GM18858 (cell line): ENCODE measurements at regions not wholly inside any gene's neighbourhood (a gene's known extent, or its start where the extent isn't known, plus 50 kb on each side); places are given as distances from the start of the nearest gene placed in this dataset.

ENCODE experiments used
- ATAC-seq: cut with Tn5 transposase; IDR thresholded peaks from one replicate; pipeline ENCODE4 v1.9.1; 2021; ENCODE audit not compliant: unreplicated experiment

- no peak for ATAC-seq
Observed at GRCh38 chr1:25039229-25039628, 109.2 kb upstream of the RUNX3 start.

DNA sequence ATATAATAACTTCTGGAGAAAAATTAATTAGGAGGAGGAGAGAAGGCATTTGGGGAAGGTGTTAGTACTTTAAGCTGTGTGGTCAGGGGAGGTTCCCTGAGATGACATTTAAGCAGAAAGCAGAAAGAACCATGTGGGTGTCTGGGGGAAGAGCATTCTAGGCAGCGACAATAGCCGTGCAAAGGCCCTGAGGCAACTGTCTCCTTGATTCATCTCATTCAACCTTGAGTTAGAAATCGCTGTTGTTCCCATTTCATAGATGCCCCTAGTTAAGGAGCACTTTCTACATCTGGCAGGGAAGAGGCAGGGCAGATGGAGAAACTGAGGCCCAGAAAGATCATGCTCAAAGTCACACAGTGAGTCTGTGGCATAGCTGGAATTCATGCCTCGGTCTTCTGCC is 108.6 kb upstream of the RUNX3 start:
- ATAC-seq, result no peak

GRCh38 chr1:25037174-25038074 is 107.3 kb upstream of the RUNX3 start:
- ATAC-seq, result no peak

DNA sequence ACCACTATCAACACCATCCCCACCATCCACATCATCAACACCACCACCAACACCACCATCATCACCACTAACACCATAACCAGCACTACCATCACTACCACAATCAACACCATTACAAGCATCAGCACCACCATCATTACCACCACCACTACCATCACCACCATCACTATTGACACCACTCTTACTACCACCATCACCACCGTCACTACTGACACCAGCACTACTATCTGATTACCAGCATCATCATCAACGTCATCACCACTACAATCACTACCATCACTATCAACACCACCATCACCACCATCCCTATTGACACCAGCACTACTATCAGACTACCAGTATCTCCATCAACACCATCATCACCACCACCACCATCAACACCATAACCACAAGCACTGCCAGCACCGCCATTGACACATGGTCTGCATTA is 106.1 kb upstream of the RUNX3 start:
- no peak for ATAC-seq

DNA sequence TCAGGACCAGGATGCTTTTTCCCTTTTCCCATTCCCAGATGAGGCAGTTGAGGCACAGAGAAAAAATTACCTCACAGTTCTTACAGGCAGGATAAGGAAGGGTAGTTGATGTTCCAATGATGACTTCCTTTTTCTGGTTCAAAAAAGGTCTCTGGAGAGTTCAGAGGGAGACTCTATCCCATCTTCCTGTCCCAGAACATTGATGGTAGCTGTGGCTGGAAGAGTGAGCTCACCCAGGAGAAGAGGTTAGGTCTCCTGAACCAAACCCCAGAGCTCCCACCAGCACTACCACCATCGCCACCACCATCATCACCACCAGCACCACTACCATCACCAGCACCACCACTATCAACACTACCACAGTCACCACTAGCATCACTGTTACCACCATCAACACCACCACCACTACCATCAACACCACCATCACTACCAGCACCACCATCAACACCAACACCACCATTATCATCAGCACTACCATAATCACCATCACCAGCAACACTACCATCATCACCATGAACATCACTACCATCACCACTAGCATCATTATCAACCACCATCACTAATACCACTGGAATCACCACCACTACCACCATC is 105.5 kb upstream of the RUNX3 start:
- ATAC-seq, result no peak

GRCh38 chr1:25034736-25035522 is 104.9 kb upstream of the RUNX3 start:
- no peak for ATAC-seq

- no peak for ATAC-seq
Observed at GRCh38 chr1:25033828-25034705, 104.0 kb upstream of the RUNX3 start.

DNA sequence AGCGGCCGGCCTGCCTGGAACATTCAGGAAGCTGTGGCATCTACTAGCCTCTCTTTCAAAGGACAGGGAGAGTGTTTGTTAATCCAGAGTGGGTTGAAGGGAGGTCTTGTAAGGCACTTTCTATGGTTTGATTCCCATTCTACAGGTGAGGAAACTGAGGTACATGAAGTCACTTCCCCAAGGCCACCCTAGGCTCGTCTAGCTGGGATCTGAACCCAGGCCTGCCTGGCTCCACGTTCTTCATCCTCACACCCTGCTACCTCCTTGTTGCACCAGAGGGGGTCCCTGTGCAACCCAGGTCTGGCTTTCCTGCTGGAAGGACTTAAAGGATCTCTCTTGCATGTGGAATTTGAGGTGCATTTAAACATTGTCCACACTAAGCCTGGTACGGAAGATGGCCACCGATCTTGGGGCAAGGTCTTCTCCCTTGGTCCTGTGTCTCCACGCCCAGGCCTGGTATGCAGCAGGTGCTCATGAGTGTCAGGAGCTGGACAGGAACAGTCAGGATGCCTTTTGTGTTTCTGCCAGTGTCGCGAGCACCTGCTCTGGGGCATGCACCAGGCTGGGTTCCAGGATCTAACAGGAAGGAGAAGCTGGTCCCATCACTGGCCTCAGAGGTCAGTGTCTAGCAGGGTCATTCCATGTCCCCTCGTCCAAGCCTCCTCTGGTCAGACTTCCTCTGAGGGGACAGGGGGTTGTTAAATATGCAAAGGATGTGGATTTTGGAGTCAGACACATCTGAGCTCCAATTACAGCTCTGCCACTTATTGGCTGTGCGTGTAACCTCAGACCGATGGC is 103.2 kb upstream of the RUNX3 start:
- ATAC-seq, result no peak

GRCh38 chr1:25031966-25032667 is 102.0 kb upstream of the RUNX3 start:
- ATAC-seq, result no peak

DNA sequence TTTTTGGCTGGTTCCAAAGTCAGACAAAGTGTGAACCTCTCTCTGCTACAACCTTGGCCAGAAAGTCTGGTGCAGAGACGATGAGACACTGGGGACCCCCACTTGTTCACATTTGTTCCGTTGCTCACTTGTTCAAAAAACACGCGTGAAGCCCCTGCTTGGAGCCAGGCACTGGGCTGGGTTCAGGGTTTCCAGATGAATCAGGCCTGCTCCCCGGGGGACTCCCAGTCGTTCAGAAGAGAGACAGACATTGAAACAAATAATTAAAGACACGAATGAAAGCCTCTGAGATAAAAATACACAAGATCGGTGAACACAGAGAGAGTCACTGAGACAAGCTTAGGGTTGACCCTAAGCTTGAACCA is 101.5 kb upstream of the RUNX3 start:
- ATAC-seq, result no peak

GRCh38 chr1:25030674-25031589 is 100.9 kb upstream of the RUNX3 start:
- ATAC-seq, result peak; percentile 41

GRCh38 chr1:25030012-25030411 is 99.9 kb upstream of the RUNX3 start:
- ATAC-seq, result no peak

DNA sequence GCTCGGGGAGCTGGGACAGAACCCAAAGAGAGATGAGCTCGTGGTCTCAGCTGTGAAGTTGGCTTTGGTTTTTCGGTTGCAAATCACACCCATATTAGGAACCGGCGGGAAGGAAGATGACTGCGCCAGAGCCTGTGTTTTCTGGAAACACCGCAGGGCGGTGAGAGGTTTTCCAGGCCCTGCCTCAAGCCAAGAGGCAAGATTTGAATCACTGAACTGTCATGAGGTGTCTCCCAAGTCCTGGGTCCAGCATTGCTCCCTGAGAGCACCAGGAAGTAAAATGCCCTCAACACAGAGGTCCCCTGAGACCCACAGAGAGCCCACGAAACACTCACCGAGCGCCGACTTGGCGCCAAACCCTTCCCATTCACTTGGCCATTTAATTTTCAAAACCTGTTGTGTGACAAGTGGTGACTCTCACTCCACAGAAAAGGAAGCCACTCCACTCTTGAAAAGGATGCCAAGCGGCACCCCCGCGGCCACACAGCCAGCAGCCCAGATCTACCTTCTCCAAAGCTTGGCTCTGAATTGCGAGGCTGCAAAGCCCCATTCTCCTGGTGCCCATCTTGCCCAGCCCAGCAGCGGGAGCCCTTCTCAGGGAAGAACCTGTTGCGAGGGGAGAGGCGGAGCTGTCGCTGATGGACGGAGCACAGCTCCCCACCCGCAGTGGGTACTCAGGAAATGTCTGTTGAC is 99.0 kb upstream of the RUNX3 start:
- ATAC-seq, result no peak

DNA sequence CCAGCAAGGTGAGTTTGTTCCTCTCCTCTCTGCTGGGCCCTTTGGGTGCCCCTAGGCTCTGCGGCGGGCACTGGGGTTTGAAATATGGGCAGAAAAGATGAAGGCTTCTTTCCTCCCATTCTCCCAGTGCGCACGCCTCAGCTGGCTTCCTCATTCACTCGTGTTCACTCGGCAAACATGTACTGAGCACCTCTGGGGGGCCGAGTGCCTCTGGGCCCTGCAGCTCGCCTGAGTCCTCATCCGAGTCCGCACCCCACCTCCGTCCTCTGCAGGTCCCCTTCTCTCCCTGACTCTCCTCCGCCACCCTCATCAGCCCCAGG is 98.5 kb upstream of the RUNX3 start:
- no peak for ATAC-seq

- no peak for ATAC-seq
Observed at GRCh38 chr1:25027822-25028586, 97.9 kb upstream of the RUNX3 start.

DNA sequence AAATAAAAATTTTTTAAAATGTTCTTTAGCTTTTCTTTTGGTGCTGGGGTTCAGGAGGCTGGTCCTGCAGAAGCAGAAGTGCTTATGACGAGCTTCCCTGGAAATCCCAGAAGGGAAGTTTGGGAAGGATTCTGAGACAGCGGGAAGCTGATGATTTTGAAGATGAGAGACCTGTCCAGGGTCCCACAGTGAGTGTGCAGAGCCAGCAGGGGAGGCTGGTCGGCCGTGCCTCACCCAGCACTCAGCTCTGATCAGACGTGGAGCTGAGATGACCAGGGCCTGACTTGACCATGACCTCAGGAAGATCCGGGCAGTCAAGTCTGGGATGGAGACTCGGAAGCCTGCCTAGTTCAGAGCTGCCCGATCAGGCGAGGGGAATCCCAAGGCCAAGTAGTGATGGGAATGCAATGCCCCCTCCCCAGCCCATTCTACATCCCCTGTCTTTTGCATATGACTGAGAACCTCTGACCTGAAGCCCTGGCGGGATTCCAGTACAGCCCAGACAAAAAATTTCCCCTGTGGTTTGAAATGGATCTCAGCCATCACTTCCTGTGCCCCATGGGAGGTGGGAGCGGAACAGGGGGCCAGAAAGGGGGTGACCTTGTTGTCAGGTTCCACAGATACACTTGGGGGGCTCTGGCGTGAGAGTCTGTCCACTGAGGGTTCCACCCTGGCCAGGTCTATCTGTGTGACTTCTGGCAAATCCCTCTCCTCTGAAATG is 96.8 kb upstream of the RUNX3 start:
- ATAC-seq, result no peak

DNA sequence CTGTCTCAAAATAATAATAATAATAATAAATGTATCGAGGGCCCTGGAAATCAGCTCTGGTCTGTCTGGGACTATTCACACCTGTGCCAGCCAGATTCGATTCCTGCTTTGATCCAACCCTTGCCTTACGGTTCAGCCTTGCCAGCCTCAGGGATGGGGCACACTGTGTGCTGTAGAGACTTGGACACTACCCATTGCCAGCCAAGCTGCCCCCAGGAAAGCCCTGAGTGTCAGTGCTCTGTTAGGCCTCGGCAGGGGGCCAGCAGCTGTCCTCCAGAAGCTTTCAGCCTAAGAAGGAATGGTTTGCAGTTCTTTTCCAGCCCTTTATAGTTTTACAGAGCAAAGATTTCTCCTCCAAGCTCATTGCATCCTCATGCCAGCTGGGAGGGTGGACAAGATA is 96.2 kb upstream of the RUNX3 start:
- no peak for ATAC-seq
